ENCODE measurements at regions not wholly inside any gene's neighbourhood (a gene's known extent, or its start where the extent isn't known, plus 50 kb on each side); places are given as distances from the start of the nearest gene placed in this dataset.
"Not testable (repeated sequence)": the region's sequence is repeated elsewhere in the genome, so short reads cannot be mapped to it uniquely, and the experiment has no call there.

- no peaks in the 10 kb centered on the region for H4K20me1 ChIP-seq (ENCODE audit: insufficient read depth)
- H3K9ac ChIP-seq, result no peak overlapping the region
- H3K4me2 ChIP-seq, result no peak overlapping the region
- H3K4me1 ChIP-seq (ENCODE audit: low read depth, poor library complexity, severe bottlenecking), result peaks cover 40% of the 10 kb centered on the region
- no peaks in the 10 kb centered on the region for H3K36me3 ChIP-seq (ENCODE audit: insufficient read depth)
- H2AFZ ChIP-seq (ENCODE audit: low read depth), result no peak overlapping the region
- H3K27me3 ChIP-seq (ENCODE audit: insufficient read depth, low read depth), result no peaks in the 10 kb centered on the region
- TF ChIP-seq CTCF (conservative IDR thresholded peaks at IDR 0.05; ENCODE audit: low read depth, low read length), result no peak
- H3K79me2 ChIP-seq (ENCODE audit: insufficient read depth, low read depth), result no peaks in the 10 kb centered on the region
- H3K27ac ChIP-seq, result no peak overlapping the region
- no peak overlapping the region for H3K4me3 ChIP-seq (IDR thresholded peaks at IDR 0.05; ENCODE audit: insufficient read depth, low read depth, low read length)
These were observed 692.3 kb upstream of the HS3ST1 start for GRCh38 chr4:12120968-12121367.

- no peak for TF ChIP-seq CTCF (conservative IDR thresholded peaks at IDR 0.05; ENCODE audit: low read depth, low read length)
- no peak overlapping the region for H3K4me3 ChIP-seq (IDR thresholded peaks at IDR 0.05; ENCODE audit: insufficient read depth, low read depth, low read length)
- H3K4me1 ChIP-seq (ENCODE audit: low read depth, poor library complexity, severe bottlenecking), result peaks cover 44% of the 10 kb centered on the region
- peak overlapping the region; percentile 25 for H3K4me2 ChIP-seq
- no peaks in the 10 kb centered on the region for H4K20me1 ChIP-seq (ENCODE audit: insufficient read depth)
- no peaks in the 10 kb centered on the region for H3K27me3 ChIP-seq (ENCODE audit: insufficient read depth, low read depth)
- H3K27ac ChIP-seq, result peak overlapping the region; percentile 34; the same call in 1 of the 2 replicates
- H3K36me3 ChIP-seq (ENCODE audit: insufficient read depth), result no peaks in the 10 kb centered on the region
- no peaks in the 10 kb centered on the region for H3K79me2 ChIP-seq (ENCODE audit: insufficient read depth, low read depth)
- H2AFZ ChIP-seq (ENCODE audit: low read depth), result no peak overlapping the region
- H3K9ac ChIP-seq, result no peak overlapping the region
These were observed 690.0 kb upstream of the HS3ST1 start for GRCh38 chr4:12118651-12119213.

GRCh38 chr4:12116009-12116552 is 687.4 kb upstream of the HS3ST1 start:
- H3K79me2 ChIP-seq (ENCODE audit: insufficient read depth, low read depth), result no peaks in the 10 kb centered on the region
- H4K20me1 ChIP-seq (ENCODE audit: insufficient read depth), result no peaks in the 10 kb centered on the region
- H3K36me3 ChIP-seq (ENCODE audit: insufficient read depth), result no peaks in the 10 kb centered on the region
- no peak overlapping the region for H2AFZ ChIP-seq (ENCODE audit: low read depth)
- H3K27ac ChIP-seq, result no peak overlapping the region
- no peak overlapping the region for H3K4me2 ChIP-seq
- H3K4me1 ChIP-seq (ENCODE audit: low read depth, poor library complexity, severe bottlenecking), result peaks cover 44% of the 10 kb centered on the region
- H3K4me3 ChIP-seq (IDR thresholded peaks at IDR 0.05; ENCODE audit: insufficient read depth, low read depth, low read length), result no peak overlapping the region
- H3K9ac ChIP-seq, result no peak overlapping the region
- TF ChIP-seq CTCF (conservative IDR thresholded peaks at IDR 0.05; ENCODE audit: low read depth, low read length), result no peak
- no peaks in the 10 kb centered on the region for H3K27me3 ChIP-seq (ENCODE audit: insufficient read depth, low read depth)

GRCh38 chr4:12110627-12111026 is 681.9 kb upstream of the HS3ST1 start:
- TF ChIP-seq CTCF (conservative IDR thresholded peaks at IDR 0.05; ENCODE audit: low read depth, low read length), result no peak
- H3K27ac ChIP-seq, result no peak overlapping the region
- no peaks in the 10 kb centered on the region for H3K79me2 ChIP-seq (ENCODE audit: insufficient read depth, low read depth)
- no peaks in the 10 kb centered on the region for H3K36me3 ChIP-seq (ENCODE audit: insufficient read depth)
- H2AFZ ChIP-seq (ENCODE audit: low read depth), result no peak overlapping the region
- H3K4me3 ChIP-seq (IDR thresholded peaks at IDR 0.05; ENCODE audit: insufficient read depth, low read depth, low read length), result no peak overlapping the region
- no peak overlapping the region for H3K9ac ChIP-seq
- peaks cover under 1% of the 10 kb centered on the region for H3K4me1 ChIP-seq (ENCODE audit: low read depth, poor library complexity, severe bottlenecking)
- no peaks in the 10 kb centered on the region for H3K27me3 ChIP-seq (ENCODE audit: insufficient read depth, low read depth)
- no peaks in the 10 kb centered on the region for H4K20me1 ChIP-seq (ENCODE audit: insufficient read depth)
- H3K4me2 ChIP-seq, result no peak overlapping the region

- not testable (repeated sequence) for H3K27me3 ChIP-seq (ENCODE audit: insufficient read depth, low read depth); H4K20me1 ChIP-seq (ENCODE audit: insufficient read depth); H3K4me3 ChIP-seq (IDR thresholded peaks at IDR 0.05; ENCODE audit: insufficient read depth, low read depth, low read length); H3K36me3 ChIP-seq (ENCODE audit: insufficient read depth); H3K27ac ChIP-seq; H3K4me2 ChIP-seq; H3K9ac ChIP-seq; H3K4me1 ChIP-seq (ENCODE audit: low read depth, poor library complexity, severe bottlenecking); H3K79me2 ChIP-seq (ENCODE audit: insufficient read depth, low read depth); H2AFZ ChIP-seq (ENCODE audit: low read depth)
These were observed 680.4 kb upstream of the HS3ST1 start for GRCh38 chr4:12109056-12109455.

Data from KMS-11 (cell line).